ENCODE measurements at regions not wholly inside any gene's neighbourhood (a gene's known extent, or its start where the extent isn't known, plus 50 kb on each side); places are given as distances from the start of the nearest gene placed in this dataset.
"Not testable (repeated sequence)": the region's sequence is repeated elsewhere in the genome, so short reads cannot be mapped to it uniquely, and the experiment has no call there.

DNA sequence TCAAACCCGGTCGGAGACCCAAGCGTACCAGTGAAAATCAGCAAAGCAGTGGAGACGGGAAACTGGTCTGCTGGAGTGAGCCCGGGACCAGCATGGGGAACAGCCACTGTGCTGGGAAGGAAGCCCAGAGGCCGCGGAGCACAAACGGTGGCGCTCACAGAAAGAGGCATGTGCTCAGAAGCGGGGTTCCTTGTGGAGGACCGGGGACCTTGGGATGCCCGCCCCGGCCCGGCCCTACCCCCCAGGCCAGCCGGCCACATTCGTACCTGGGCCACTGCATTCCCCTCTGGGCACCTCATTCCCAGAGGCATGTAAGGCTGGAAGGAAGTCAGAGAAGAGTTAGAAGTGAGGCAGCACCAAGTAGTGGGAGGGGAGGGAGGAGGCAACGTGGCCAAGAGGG, 79.3 kb downstream of the RFLNA start:
- no peaks in the 10 kb centered on the region for H3K4me1 Mint-ChIP-seq
- no peak for ATAC-seq
- DNase-seq = no peak
- no peaks in the 10 kb centered on the region for H3K27me3 Mint-ChIP-seq
- peak overlapping the region in 1 of 2 donors; percentile 74 for H3K27ac Mint-ChIP-seq
- no peaks in the 10 kb centered on the region for H3K9me3 Mint-ChIP-seq
- no peak overlapping the region for H3K4me3 Mint-ChIP-seq

GRCh38 chr12:124373701-124374100, 78.8 kb downstream of the RFLNA start:
- not testable (repeated sequence) for H3K9me3 Mint-ChIP-seq, H3K27me3 Mint-ChIP-seq, ATAC-seq, H3K4me3 Mint-ChIP-seq, H3K4me1 Mint-ChIP-seq, DNase-seq
- H3K27ac Mint-ChIP-seq = peak overlapping the region in 1 of 2 donors; percentile 74

DNA sequence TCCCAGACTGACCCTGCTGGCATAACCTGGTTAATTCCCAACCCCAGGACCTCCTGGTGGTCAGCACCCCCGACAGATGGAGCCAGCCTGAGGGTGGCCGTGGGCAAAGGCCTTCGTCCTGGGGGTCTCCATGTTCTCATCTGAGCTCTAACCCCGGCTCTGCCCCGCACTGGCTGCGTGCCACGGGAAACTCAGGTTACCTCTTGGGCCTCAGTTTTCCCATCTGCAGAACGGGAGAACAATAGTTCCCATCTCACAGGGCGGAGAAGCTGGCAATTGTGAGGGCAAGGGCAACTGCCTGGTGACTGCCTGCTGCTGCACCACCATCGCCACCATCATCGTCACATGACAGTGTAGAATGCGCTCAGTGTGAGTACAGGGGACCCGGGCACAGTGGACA, 77.9 kb downstream of the RFLNA start:
- Mint-ChIP-seq H3K9me3 (no peaks in the 10 kb centered on the region), H3K27ac (no peak overlapping the region), H3K4me3 (no peak overlapping the region), H3K27me3 (no peaks in the 10 kb centered on the region), H3K4me1 (no peaks in the 10 kb centered on the region)
- no peak for DNase-seq
- ATAC-seq = no peak

DNA sequence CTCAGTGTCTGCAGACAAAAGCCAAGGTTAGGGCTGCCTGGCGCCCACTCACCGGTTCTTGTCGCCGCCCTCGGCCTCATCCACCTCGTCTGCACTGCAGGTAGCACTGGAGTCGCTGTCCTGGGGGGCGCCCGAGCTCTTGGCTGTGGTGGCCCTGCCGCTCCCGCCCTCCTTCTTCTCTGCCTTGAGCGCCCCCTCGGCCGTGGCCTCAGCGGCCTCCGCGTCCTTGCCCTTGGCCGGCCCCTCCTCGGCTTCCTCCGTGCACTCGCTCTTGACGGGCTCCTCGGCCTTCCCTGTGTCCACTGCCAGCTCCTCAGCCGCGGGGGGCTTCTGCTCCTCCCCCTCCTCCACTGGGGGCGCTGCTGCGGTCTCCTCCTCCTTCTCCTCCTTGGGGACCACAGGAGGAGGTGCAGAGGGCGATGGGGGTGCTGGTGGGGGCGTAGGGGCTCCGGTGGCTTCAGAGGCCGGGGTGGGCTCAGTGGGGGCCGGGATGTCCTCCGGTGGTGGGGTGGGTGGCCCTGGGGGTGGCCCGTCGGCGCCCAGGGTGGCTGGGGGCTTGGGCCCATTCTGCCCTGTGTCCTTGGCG, 77.2 kb downstream of the RFLNA start:
- H3K4me3 Mint-ChIP-seq = no peak overlapping the region
- no peaks in the 10 kb centered on the region for H3K27me3 Mint-ChIP-seq
- H3K4me1 Mint-ChIP-seq = no peaks in the 10 kb centered on the region
- no peak overlapping the region for H3K27ac Mint-ChIP-seq
- ATAC-seq (peak; percentile 32), DNase-seq (no peak)
- no peaks in the 10 kb centered on the region for H3K9me3 Mint-ChIP-seq

GRCh38 chr12:124371366-124371765, 76.5 kb downstream of the RFLNA start:
- no peak for DNase-seq
- H3K27me3 Mint-ChIP-seq = no peaks in the 10 kb centered on the region
- no peaks in the 10 kb centered on the region for H3K4me1 Mint-ChIP-seq
- no peak for ATAC-seq
- no peak overlapping the region for H3K4me3 Mint-ChIP-seq
- H3K27ac Mint-ChIP-seq = no peak overlapping the region
- no peaks in the 10 kb centered on the region for H3K9me3 Mint-ChIP-seq

DNA sequence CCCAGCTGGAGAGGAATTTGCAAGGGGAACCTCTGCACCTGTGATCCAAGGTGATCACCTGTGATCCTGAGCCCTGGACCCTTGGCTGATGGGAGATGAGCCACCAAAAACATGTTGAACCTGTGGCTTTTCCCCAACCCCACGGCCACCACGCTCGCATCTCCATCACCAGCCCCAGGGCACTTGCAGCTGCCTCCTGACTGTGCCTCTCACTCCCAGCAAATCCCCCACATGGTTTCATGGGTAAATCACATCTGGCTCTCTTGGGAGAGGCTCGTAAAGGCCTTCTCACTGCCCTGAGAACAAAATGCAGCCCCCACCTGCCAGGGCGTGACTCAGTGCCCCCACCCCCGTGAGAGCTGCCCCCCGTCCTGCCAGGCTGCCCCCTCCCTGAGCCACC, 76.0 kb downstream of the RFLNA start:
- H3K27ac Mint-ChIP-seq = no peak overlapping the region
- H3K4me3 Mint-ChIP-seq = no peak overlapping the region
- DNase-seq (no peak), ATAC-seq (no peak)
- H3K4me1 Mint-ChIP-seq = no peaks in the 10 kb centered on the region
- H3K27me3 Mint-ChIP-seq = no peaks in the 10 kb centered on the region
- no peaks in the 10 kb centered on the region for H3K9me3 Mint-ChIP-seq

GRCh38 chr12:124370384-124370783, 75.5 kb downstream of the RFLNA start:
- Mint-ChIP-seq H3K4me1 (no peaks in the 10 kb centered on the region), H3K27ac (peak overlapping the region in 1 of 2 donors; percentile 19)

GRCh38 chr12:124369827-124370378, 75.0 kb downstream of the RFLNA start:
- Mint-ChIP-seq H3K4me1 (no peaks in the 10 kb centered on the region), H3K27me3 (no peaks in the 10 kb centered on the region), H3K4me3 (no peak overlapping the region), H3K27ac (peak overlapping the region in 1 of 2 donors; percentile 19), H3K9me3 (no peaks in the 10 kb centered on the region)
- DNase-seq (no peak), ATAC-seq (no peak)

More at GRCh38 chr12:124370384-124370783, 75.5 kb downstream of the RFLNA start:
- Mint-ChIP-seq H3K9me3 (no peaks in the 10 kb centered on the region), H3K4me3 (no peak overlapping the region), H3K27me3 (no peaks in the 10 kb centered on the region)
- ATAC-seq = no peak
- DNase-seq = no peak

DNA sequence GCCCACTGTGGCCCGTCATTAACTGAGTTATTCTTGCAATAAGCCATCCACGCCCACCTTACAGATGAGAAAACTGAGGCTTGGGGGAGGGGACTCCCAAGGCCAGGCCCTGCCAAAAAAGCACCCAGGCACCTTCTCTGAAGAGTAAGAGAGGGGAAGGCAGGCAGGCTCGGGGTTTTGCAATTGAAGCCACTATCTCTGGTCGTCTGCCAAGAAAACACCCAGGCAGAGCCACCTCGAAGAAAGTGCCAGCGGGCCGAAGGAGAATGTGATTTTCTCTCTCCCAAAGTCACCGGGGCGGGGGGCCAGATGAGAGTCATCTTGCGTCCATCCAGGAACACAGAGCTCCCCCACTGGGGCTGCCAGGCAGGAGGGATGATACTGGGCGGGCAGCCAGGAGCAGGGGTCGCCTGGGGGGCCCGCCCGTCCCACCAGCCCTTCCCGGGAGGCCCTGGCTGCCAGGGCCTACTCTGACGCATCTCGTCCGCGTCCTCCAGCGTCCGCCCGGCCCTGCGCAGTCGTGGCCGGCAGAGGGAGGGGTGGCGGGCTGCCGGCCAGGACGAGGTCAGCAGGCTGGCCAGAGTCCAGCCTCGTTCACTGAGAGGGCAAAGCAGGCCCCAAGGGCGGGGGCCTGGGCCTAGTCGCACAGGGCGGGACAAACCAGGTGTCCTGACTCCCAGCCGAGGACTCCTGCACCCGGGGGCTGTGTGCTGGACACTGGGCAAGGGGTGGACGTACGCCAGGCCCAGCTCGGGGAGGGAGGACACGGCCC, 74.3 kb downstream of the RFLNA start:
- Mint-ChIP-seq H3K27me3 (no peaks in the 10 kb centered on the region), H3K4me1 (no peaks in the 10 kb centered on the region), H3K4me3 (no peak overlapping the region), H3K9me3 (no peaks in the 10 kb centered on the region), H3K27ac (no peak overlapping the region)
- ATAC-seq = peak; percentile 29
- no peak for DNase-seq

DNA sequence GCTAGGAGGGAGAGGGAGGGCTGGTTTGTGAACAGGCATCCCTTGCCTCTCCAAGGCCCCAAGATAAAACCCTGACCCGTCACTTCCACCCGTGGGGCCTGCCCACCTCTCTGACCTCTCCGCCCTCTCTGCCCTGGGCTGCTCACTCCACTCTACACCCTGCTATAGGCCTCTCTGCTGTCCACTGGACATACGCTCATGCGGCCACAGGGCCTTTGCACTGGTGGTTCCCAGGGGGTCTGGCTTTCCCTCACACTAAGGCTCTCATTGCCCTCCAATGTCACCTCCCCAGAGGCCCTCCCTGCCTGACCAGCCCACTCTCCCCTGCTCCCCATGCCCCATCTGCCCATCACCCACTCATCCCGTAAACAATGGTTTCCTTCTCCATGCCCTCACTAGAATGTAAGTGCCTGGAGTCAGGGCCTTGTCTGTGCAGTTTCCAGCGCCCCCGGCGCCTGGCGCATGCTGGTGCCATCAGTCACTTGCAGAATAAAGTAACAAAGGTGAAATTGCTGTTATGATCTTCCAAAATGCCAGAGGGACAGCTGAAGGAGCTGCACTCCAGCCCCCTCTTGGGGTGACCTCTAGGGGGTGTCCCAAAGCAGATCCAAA, 73.6 kb downstream of the RFLNA start:
- Mint-ChIP-seq H3K4me3 (no peak overlapping the region), H3K27ac (no peak overlapping the region), H3K4me1 (no peaks in the 10 kb centered on the region), H3K9me3 (no peaks in the 10 kb centered on the region), H3K27me3 (no peaks in the 10 kb centered on the region)
- ATAC-seq (no peak), DNase-seq (no peak)

- no peaks in the 10 kb centered on the region for H3K27me3 Mint-ChIP-seq
- ATAC-seq = no peak
- no peaks in the 10 kb centered on the region for H3K4me1 Mint-ChIP-seq
- no peak overlapping the region for H3K4me3 Mint-ChIP-seq
- H3K9me3 Mint-ChIP-seq = no peaks in the 10 kb centered on the region
- H3K27ac Mint-ChIP-seq = peak overlapping the region in 1 of 2 donors; percentile 8
- DNase-seq = no peak
Measured at GRCh38 chr12:124365726-124366430, 71.0 kb downstream of the RFLNA start.
